ENCODE measurements at regions not wholly inside any gene's neighbourhood (a gene's known extent, or its start where the extent isn't known, plus 50 kb on each side); places are given as distances from the start of the nearest gene placed in this dataset.
"Not testable (repeated sequence)": the region's sequence is repeated elsewhere in the genome, so short reads cannot be mapped to it uniquely, and the experiment has no call there.

DNA sequence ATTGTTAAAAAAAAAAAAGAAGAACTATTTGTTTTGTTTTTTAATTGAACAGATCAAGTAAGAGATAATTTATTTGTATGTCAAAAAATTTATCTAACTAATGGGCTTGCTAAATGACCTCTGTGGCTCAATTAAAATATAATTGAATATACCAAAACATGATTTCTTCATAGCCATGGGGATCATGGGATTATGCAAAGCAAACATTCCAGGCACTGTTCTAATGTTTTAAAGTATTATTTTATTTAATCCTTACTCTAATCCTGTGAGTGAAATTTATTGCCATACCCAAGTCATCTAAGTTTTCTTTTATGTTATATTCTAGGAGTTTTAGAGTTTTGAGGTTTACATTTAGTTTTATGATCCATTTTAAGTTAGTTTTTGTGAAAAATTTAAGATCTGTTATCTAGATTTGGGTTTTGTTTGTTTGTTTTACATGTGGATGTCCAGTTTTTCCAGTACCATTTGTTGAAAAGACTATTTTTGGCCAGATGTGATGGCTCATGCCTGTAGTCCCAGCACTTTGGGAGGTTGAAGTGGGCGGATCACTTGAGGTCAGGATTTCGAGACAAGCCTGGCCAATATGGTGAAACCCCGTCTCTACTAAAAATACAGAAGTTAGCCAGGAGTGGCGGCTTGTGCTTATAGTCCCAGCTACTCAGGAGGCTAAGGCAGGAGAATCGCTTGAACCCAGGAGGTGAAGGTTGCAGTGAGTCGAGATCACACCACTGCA, 52.3 kb upstream of the CNOT10 start:
- no peak for ATAC-seq

DNA sequence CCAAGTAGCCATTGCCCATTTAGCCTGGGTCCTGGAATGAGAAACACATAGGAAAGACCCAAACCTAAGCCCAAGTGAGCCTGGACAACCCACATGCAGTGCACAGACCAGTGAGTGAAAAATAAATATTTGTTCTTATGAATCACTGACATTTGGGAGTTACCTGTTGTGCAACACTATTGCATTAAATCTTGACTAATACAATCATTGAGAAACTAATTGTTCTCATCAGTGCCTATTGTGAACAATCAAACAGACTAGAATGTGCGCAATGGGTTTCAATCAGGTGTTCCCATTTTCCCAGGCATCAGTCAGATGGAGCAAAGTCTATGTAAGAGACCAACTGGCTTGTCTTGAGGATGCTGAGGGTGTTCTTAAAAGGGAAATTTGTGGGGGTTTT, 54.7 kb upstream of the CNOT10 start:
- ATAC-seq: peak; percentile 93

DNA sequence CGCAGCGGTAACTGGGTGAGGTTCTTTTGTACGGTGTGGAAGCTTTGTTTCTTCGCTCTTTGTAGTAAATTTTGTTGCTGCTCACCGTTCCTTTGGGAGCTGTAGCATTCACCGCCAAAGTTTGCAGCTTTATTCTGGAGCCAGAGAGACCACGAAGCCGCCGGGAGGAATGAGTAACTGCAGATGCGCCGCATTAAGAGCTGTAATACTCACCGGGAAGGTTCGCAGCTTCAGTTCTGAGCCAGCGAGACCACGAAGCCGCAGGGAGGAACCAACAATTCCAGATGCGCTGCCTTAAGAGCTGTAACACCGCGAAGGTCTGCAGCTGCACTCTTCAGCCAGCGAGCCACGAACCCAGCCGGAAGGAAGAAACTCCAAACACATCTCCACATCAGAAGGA, 56.0 kb upstream of the DYNC1LI1 start:
- no peak for ATAC-seq

DNA sequence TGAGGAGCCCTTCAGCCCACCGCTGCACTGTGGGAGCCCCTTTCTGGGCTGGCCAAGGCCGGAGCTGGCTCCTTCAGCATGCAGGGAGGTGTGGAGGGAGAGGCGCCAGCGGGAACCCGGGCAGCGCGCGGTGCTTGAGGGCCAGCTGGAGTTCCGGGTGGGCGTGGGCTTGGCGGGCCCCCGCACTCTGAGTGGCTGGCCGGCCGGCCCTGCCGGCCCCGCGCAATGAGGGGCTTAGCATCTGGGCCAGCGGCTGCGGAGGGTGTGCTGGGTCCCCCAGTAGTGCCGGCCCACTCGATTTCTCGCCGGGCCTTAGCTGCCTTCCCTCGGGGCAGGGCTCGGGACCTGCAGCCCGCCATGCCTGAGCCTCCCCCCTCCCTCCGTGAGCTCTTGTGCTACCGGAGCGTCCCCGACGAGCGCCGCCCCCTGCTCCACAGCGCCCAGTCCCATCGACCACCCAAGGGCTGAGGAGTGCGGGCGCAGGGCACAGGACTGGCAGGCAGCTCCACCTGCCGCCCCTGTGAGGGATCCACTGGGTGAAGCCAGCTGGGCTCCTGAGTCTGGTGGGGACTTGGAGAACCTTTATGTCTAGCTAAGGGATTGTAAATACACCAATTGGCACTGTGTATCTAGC, 55.0 kb upstream of the DYNC1LI1 start:
- ATAC-seq: not testable (repeated sequence)

GRCh38 chr3:32623532-32623931, 52.9 kb upstream of the DYNC1LI1 start:
- no peak for ATAC-seq

DNA sequence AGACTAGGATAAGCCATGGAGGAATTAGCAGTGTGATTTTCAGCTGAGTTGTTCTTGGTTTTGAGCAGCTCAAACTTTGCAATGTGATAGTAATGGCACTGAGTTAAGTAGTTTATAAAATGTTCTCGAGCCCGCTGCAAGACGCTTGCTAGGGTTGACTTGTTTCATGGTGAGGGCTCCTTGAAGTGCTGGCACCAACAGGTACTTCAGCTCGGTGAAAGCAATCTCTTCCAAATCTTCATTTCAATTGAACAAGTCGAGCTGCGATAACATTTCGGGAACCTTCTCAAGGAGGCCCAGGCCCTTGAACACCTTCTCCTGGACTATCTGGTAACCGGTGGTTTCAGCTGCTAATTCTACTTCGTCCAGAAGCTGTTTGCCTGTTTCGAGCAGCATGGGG, 50.8 kb upstream of the DYNC1LI1 start:
- no peak for ATAC-seq

- no peak for ATAC-seq
Measured at GRCh38 chr3:32620611-32621310, 50.1 kb upstream of the DYNC1LI1 start.

Data from esophagus mucosa (tissue), 1 donor.